HG03571 (cell line): ENCODE measurements at regions not wholly inside any gene's neighbourhood (a gene's known extent, or its start where the extent isn't known, plus 50 kb on each side); places are given as distances from the start of the nearest gene placed in this dataset.

ENCODE experiments used
- ATAC-seq: cut with Tn5 transposase; IDR thresholded peaks from one replicate; pipeline ENCODE4 v1.9.1; 2021; ENCODE audit not compliant: unreplicated experiment

DNA sequence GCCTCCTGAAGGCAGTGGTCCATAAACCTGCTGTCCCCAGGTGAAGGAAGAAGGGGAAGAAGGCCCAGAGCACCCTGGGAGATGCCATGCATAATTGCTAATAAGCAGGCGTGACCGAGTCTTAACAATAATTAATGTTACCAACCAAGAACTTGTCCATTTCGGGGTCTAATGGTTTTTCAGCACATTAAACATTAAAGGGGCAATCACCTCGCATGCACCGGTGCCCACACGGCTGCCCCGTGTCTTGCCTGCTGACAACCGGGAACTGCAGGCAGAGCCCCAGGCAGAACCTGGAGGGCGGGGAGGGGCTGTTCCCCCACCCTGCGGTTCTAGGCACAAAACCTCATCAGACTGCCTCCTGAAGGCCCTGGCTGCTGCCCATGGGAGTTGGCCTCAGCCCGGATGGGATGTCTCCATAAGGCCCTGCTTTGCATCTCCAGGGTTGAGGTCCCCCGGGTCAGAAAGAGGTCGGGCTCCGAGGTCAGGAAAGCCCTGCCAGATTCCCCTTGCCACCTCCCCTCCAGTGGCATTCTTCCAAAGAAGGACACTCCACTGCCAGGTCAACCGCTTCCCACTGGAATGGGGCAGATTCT lies 169.0 kb downstream of the BUD13 start:
- ATAC-seq: no peak

DNA sequence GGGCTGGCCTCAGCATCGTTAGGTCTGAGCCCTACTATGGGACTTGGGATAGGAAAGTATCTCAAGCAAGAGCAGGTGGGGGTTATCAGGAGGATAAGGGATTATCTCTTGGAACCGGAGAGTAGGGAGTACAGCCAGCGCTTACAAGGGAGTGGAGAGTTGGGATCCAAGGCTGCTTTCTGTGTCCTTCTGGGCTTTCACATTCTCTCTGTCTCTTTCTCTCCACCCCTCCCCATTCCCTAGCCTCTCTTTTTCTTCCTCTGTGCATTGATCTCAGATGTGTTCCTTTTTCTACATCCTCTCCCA lies 170.2 kb downstream of the BUD13 start:
- ATAC-seq: no peak

GRCh38 chr11:116601814-116602636 lies 170.8 kb downstream of the BUD13 start:
- ATAC-seq: no peak

DNA sequence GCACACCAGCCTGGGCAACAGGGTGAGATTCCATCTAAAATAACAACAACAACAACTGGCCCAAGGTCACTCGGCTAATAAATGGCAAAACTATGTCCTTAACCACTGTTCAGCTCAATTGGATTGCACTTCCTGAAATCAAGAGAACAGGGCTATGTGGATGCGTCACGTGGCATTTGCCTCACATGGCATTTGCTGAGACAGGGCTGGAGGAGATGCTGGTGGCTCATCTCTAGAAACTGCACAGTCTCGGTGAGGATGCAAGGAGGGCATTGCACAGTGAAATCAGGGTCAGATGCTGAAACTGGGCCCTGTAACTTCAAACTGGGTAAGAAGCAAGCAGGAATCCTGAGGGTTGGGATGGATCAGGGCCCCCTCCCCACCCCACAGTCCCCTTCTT lies 171.9 kb downstream of the BUD13 start:
- ATAC-seq: no peak

DNA sequence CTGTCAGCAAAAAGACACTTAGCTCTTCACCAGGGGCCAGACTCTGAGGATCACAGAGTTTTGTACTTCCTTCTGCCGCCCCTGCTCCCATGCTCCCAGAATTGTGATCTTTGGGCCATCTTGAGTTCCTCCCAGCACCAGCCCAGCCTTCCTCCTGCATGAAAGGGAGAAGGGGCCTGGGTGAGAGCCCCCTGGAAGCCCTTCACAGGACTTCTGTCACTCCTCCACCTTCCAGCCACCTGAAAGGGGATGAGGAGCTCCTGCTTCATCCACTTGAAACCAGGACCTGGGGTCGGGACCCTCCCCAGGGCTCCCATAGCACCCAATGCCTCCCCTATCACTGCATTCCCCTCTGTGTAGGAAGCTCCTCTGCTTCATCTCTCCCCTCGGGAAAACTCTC lies 174.2 kb downstream of the BUD13 start:
- ATAC-seq: no peak

GRCh38 chr11:116598036-116598435 lies 174.8 kb downstream of the BUD13 start:
- ATAC-seq: no peak

DNA sequence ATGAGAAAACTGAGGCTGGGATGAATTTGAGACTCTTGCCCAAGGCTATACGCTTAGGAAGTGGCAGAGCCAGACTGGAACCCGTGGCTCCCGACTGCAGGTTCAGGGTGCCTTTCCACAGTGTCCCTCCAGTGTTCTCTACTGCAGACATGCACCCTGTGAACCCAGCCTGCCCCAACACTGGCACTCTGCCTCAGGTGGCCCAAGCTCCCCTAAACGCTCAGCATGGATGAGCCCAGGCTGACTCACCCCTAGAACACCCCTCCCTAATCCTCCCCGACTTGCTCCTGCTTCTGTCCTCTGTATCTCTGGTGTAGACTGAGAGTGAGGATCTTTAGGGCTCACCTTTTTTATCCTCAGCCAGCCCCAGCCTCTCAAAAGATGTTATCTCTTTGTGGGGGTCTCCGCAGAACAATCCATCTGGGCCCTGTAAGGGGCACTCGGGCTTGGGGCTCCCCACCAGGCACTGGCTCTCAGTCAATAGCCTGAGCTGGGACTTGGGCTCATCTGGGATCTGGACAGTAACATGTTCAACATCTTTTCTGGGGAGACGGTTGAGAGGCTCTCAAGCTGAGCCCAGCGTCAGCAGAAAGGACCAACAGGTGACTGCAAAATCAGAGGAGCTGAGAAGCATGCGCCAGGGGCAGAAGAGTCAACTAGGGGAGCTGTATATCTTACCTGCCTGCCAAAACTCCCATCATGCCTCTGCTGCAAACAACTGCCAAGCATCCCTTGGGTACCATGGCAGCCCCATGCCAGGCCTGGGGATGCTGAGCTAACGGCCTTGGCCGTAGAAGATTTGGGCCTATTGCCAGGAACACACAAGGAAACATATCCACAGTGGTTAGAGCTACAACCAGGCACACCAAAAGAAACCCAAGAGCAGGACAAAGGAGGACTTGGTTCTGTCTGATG lies 176.2 kb downstream of the BUD13 start:
- ATAC-seq: no peak

DNA sequence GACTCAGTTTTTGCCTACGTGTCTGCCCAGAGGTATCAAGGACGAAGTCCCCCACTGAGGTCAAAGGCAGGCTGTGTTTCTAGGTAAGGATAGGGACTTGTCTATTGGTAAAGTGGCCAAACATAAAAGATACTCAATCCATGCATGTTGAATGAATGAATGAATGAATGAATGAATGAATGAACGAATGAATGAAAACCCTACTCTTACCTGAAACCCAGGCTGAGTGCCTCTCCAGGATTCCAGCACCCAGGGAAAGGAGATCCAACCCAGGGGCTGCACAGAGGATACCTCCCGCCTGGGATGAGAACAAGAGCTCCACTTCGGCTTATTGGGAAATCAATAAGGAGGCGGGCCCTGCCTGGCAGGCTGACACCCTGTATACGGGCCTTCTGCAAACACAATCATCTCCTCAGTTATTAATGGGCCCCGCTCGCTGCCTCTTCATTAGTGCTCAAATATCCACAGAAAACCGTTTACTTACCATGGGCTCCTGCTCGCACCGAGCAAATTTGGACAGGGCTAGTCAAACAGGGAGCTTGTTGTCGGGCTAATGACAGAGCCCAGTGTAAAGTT lies 177.4 kb downstream of the BUD13 start:
- ATAC-seq: no peak

DNA sequence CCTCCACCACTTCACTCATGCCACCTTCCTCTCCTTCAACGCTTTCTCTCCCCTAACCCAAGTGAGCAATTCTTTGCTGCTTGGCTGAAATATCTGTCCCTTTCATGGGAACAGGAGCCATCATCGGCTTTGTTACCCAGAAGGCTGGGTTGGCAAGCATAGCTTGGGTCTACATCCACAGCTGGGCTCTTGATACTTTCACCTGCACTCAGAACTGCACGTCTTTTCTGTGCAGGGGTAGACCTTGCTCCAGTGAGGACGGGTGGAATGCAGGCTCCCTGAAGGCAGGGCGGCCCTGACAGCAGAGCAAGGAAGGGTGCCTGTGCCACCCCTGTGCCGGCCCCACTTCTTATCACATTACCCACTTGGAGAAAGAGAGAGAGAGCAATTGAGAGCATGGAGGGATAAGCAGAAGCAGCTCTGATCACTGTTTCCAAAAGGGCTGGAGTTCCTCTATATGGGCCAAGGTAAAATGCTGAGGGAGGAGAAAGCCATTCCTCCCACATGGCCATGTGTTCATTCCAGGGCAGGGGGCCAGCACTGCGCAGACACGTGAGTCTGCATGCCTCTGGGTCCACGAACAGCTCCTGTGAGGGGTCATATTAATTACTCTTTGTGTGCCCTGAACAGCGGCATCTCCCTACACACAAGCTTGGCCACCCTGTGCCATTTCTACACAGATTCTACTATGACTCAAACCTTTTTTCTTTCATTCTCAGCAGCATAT lies 181.8 kb downstream of the BUD13 start:
- no peak for ATAC-seq

- no peak for ATAC-seq
Measured at GRCh38 chr11:116589402-116589801, 183.4 kb downstream of the BUD13 start.

- no peak for ATAC-seq
Measured at GRCh38 chr11:116586392-116586791, 186.4 kb downstream of the BUD13 start.

GRCh38 chr11:116582571-116582970 lies 190.2 kb downstream of the BUD13 start:
- no peak for ATAC-seq

DNA sequence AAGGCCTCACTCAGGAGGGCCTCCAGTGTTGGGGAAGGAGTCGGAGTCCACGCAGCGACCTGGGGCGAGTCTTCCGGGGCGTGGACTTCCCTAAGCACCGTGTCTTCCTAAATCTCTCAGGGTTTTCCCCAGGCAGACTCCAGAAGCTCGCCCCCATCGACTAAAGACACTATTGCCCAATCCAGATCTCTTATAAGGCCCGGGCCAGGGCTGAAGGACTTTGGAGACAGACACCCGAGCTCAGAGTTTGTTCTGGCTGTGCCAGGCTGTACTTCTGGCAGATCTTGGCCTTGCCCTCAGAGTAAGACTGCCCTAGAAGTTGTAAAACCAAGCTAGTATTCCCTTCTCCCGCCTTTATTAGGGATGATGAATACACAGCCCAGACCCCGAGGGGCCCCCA lies 191.4 kb downstream of the BUD13 start:
- ATAC-seq: no peak

- ATAC-seq: no peak
Measured at GRCh38 chr11:116580799-116581198, 192.0 kb downstream of the BUD13 start.

- ATAC-seq: no peak
Measured at GRCh38 chr11:116579857-116580727, 192.7 kb downstream of the BUD13 start.

- ATAC-seq: no peak
Measured at GRCh38 chr11:116579031-116579653, 193.6 kb downstream of the BUD13 start.

GRCh38 chr11:116577956-116578355 lies 194.8 kb downstream of the BUD13 start:
- no peak for ATAC-seq

DNA sequence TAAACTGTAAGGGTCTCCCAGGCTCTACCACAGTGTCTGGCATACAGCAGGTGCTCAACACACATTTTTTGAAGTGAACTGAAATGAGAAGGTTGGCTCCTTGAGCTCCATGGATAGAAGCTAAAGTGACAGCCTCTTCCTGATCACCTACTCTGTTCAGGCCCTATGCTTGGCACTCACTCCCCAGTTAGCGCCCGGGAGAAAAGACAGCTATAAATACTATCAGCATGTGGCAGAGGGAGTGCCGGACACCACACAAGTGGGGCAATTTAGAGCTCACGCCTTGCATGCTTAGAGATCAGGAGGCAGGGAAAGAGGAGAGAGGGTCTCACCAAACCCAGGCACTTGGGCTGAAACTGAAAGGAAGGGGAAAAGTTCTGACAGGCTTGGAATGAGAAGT lies 195.5 kb downstream of the BUD13 start:
- ATAC-seq: no peak

DNA sequence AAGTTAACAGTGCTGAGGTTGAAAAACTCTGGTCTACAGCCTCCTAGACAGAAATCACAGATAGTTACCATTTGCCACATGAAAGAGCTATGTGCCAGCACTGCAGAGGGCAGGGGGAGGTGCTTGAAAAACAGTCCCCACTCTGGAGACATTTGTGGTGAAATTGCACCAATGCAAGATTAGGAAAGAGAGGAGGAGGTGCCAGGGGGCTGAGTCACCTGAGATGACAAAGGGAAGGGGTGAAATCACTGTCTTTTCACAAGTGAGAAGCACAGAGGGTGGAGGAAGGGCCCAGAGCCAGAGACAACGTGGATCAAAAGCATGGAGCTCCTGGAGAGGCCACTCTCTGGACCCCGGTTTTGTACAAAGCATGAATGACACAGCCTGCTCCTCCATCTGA lies 196.3 kb downstream of the BUD13 start:
- no peak for ATAC-seq
